ENCODE measurements at regions not wholly inside any gene's neighbourhood (a gene's known extent, or its start where the extent isn't known, plus 50 kb on each side); places are given as distances from the start of the nearest gene placed in this dataset.

DNA sequence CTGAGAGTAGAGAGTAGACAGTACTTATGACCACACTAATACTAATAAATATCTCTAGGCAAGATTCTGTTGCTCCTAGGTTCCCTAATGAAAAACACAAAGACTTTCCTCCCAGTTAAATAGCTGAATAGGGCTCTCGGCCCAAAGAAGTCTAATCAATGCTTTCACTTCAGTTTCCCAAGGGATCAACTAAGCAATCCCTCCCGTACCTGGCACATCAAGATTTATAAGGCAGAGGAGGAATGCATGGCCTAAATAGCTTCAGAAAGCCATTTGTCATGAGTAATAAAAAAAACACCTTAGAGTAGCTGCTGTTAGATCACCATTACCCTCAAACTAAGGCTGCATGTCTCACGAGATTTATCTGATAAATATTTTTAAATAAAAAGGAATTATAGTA lies 56.8 kb upstream of the EXOC1L start:
- H3K27ac Mint-ChIP-seq, result no peak overlapping the region
- ATAC-seq (no peak), DNase-seq (ENCODE audit: low spot score) (no peak)
- H3K4me1 Mint-ChIP-seq, result peaks cover 5% of the 10 kb centered on the region
- POLR2A ChIA-PET, result no interaction called here
- no peaks in the 10 kb centered on the region for H3K36me3 Mint-ChIP-seq
- no peak overlapping the region for H3K4me3 Mint-ChIP-seq
- H3K9me3 Mint-ChIP-seq, result no peaks in the 10 kb centered on the region
- no peaks in the 10 kb centered on the region for H3K27me3 Mint-ChIP-seq (ENCODE audit: low read depth)
- TF ChIP-seq NFYB (CRISPR knock-in tag; conservative IDR thresholded peaks at IDR 0.05; ENCODE audit: low read depth), result no peak
- no peak for TF ChIP-seq GTF2I (CRISPR knock-in tag; conservative IDR thresholded peaks at IDR 0.05)
- TF ChIP-seq, protein P1, sequence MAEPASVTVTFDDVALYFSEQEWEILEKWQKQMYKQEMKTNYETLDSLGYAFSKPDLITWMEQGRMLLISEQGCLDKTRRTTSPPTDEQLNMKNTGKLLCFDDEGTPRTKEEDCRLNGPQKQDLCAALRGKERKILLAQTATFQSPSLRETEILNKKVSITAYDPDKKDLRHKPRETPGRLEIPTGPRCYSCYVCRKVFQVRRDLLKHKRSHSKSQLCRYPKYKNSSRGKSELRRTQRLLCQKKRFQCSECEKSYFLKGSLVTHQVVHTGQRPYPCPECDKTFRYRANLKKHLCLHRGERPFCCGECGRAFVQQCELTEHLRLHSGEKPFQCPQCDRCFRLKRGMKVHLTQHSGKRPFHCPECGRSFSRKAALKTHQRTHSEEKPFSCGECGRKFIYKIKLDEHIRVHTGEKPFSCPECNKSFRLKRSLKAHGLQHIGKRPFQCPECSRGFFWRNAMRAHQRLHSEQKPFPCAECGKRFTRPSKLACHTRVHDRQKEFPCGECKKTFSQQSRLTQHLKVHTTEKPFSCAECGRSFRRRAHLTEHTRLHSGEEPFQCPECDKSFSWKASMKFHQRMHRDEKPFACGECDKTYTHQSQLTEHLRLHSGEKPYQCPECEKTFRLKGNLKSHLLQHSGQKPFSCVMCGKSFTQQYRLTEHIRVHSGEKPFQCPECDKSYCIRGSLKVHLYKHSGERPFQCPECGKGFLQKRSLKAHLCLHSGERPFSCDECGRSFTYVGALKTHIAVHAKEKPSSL (CRISPR knock-in tag; conservative IDR thresholded peaks at IDR 0.05), result no peak
- TF ChIP-seq, protein P2, sequence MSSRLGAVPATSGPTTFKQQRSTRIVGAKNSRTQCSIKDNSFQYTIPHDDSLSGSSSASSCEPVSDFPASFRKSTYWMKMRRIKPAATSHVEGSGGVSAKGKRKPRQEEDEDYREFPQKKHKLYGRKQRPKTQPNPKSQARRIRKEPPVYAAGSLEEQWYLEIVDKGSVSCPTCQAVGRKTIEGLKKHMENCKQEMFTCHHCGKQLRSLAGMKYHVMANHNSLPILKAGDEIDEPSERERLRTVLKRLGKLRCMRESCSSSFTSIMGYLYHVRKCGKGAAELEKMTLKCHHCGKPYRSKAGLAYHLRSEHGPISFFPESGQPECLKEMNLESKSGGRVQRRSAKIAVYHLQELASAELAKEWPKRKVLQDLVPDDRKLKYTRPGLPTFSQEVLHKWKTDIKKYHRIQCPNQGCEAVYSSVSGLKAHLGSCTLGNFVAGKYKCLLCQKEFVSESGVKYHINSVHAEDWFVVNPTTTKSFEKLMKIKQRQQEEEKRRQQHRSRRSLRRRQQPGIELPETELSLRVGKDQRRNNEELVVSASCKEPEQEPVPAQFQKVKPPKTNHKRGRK (CRISPR knock-in tag; IDR thresholded peaks at IDR 0.05; ENCODE audit: borderline replicate concordance), result no peak
- TF ChIP-seq JUN (CRISPR knock-in tag; IDR thresholded peaks at IDR 0.05), result no peak
- TF ChIP-seq, protein P3, sequence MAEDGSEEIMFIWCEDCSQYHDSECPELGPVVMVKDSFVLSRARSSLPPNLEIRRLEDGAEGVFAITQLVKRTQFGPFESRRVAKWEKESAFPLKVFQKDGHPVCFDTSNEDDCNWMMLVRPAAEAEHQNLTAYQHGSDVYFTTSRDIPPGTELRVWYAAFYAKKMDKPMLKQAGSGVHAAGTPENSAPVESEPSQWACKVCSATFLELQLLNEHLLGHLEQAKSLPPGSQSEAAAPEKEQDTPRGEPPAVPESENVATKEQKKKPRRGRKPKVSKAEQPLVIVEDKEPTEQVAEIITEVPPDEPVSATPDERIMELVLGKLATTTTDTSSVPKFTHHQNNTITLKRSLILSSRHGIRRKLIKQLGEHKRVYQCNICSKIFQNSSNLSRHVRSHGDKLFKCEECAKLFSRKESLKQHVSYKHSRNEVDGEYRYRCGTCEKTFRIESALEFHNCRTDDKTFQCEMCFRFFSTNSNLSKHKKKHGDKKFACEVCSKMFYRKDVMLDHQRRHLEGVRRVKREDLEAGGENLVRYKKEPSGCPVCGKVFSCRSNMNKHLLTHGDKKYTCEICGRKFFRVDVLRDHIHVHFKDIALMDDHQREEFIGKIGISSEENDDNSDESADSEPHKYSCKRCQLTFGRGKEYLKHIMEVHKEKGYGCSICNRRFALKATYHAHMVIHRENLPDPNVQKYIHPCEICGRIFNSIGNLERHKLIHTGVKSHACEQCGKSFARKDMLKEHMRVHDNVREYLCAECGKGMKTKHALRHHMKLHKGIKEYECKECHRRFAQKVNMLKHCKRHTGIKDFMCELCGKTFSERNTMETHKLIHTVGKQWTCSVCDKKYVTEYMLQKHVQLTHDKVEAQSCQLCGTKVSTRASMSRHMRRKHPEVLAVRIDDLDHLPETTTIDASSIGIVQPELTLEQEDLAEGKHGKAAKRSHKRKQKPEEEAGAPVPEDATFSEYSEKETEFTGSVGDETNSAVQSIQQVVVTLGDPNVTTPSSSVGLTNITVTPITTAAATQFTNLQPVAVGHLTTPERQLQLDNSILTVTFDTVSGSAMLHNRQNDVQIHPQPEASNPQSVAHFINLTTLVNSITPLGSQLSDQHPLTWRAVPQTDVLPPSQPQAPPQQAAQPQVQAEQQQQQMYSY (CRISPR knock-in tag; IDR thresholded peaks at IDR 0.05), result no peak
- TF ChIP-seq KAT7 (CRISPR knock-in tag; IDR thresholded peaks at IDR 0.05; ENCODE audit: borderline replicate concordance), result no peak
- TF ChIP-seq, protein P4, sequence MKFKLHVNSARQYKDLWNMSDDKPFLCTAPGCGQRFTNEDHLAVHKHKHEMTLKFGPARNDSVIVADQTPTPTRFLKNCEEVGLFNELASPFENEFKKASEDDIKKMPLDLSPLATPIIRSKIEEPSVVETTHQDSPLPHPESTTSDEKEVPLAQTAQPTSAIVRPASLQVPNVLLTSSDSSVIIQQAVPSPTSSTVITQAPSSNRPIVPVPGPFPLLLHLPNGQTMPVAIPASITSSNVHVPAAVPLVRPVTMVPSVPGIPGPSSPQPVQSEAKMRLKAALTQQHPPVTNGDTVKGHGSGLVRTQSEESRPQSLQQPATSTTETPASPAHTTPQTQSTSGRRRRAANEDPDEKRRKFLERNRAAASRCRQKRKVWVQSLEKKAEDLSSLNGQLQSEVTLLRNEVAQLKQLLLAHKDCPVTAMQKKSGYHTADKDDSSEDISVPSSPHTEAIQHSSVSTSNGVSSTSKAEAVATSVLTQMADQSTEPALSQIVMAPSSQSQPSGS (CRISPR knock-in tag; IDR thresholded peaks at IDR 0.05; ENCODE audit: borderline replicate concordance, low read depth), result no peak
- TF ChIP-seq, protein P5, sequence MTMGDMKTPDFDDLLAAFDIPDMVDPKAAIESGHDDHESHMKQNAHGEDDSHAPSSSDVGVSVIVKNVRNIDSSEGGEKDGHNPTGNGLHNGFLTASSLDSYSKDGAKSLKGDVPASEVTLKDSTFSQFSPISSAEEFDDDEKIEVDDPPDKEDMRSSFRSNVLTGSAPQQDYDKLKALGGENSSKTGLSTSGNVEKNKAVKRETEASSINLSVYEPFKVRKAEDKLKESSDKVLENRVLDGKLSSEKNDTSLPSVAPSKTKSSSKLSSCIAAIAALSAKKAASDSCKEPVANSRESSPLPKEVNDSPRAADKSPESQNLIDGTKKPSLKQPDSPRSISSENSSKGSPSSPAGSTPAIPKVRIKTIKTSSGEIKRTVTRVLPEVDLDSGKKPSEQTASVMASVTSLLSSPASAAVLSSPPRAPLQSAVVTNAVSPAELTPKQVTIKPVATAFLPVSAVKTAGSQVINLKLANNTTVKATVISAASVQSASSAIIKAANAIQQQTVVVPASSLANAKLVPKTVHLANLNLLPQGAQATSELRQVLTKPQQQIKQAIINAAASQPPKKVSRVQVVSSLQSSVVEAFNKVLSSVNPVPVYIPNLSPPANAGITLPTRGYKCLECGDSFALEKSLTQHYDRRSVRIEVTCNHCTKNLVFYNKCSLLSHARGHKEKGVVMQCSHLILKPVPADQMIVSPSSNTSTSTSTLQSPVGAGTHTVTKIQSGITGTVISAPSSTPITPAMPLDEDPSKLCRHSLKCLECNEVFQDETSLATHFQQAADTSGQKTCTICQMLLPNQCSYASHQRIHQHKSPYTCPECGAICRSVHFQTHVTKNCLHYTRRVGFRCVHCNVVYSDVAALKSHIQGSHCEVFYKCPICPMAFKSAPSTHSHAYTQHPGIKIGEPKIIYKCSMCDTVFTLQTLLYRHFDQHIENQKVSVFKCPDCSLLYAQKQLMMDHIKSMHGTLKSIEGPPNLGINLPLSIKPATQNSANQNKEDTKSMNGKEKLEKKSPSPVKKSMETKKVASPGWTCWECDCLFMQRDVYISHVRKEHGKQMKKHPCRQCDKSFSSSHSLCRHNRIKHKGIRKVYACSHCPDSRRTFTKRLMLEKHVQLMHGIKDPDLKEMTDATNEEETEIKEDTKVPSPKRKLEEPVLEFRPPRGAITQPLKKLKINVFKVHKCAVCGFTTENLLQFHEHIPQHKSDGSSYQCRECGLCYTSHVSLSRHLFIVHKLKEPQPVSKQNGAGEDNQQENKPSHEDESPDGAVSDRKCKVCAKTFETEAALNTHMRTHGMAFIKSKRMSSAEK (CRISPR knock-in tag; IDR thresholded peaks at IDR 0.05; ENCODE audit: borderline replicate concordance), result no peak
- TF ChIP-seq, protein P6, sequence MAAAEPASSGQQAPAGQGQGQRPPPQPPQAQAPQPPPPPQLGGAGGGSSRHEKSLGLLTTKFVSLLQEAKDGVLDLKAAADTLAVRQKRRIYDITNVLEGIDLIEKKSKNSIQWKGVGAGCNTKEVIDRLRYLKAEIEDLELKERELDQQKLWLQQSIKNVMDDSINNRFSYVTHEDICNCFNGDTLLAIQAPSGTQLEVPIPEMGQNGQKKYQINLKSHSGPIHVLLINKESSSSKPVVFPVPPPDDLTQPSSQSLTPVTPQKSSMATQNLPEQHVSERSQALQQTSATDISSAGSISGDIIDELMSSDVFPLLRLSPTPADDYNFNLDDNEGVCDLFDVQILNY (CRISPR knock-in tag; IDR thresholded peaks at IDR 0.05), result no peak
- CTCF ChIA-PET, result no interaction called here

DNA sequence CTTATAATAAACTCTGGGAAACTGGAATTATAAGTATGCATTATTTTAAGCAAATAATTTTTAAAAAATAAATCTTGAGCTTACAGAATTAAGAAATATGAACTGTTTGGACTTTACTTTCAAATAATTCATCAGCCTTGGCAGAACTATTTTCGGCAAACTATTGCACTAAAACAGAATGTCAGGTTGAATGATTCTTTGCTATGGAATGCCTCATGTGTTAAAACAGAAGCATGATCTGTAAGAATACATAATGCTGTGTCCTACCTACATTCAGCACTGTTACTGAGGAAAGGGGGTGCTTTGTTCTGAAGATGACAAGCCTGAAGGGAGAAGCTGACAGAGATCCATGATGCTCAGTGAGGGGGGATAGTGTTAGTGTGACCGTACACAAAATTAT lies 55.6 kb upstream of the EXOC1L start:
- Mint-ChIP-seq H3K27me3 (ENCODE audit: low read depth) (no peaks in the 10 kb centered on the region), H3K4me1 (peaks cover 11% of the 10 kb centered on the region), H3K9me3 (0 out of 2 replicates have a peak, but pooled peaks cover 3% of the 10 kb centered on the region), H3K27ac (no peak overlapping the region), H3K4me3 (no peak overlapping the region), H3K36me3 (no peaks in the 10 kb centered on the region)
- ChIA-PET POLR2A (no interaction called here), CTCF (no interaction called here)
- ATAC-seq (no peak), DNase-seq (ENCODE audit: low spot score) (no peak)
- TF ChIP-seq NFE2L1 (CRISPR knock-in tag; IDR thresholded peaks at IDR 0.05) (no peak), SOX15 (CRISPR knock-in tag; IDR thresholded peaks at IDR 0.05) (no peak), ZNF671 (CRISPR knock-in tag; IDR thresholded peaks at IDR 0.05) (no peak), NFATC4 (CRISPR knock-in tag; IDR thresholded peaks at IDR 0.05) (no peak), ZBTB21 (CRISPR knock-in tag; IDR thresholded peaks at IDR 0.05; ENCODE audit: borderline replicate concordance) (no peak), CREB1 (CRISPR knock-in tag; IDR thresholded peaks at IDR 0.05) (no peak), PRRX2 (CRISPR knock-in tag; IDR thresholded peaks at IDR 0.05) (no peak), ETV6 (CRISPR knock-in tag; IDR thresholded peaks at IDR 0.05) (no peak), SP1 (CRISPR knock-in tag; conservative IDR thresholded peaks at IDR 0.05) (no peak)
- TF ChIP-seq, protein P7, sequence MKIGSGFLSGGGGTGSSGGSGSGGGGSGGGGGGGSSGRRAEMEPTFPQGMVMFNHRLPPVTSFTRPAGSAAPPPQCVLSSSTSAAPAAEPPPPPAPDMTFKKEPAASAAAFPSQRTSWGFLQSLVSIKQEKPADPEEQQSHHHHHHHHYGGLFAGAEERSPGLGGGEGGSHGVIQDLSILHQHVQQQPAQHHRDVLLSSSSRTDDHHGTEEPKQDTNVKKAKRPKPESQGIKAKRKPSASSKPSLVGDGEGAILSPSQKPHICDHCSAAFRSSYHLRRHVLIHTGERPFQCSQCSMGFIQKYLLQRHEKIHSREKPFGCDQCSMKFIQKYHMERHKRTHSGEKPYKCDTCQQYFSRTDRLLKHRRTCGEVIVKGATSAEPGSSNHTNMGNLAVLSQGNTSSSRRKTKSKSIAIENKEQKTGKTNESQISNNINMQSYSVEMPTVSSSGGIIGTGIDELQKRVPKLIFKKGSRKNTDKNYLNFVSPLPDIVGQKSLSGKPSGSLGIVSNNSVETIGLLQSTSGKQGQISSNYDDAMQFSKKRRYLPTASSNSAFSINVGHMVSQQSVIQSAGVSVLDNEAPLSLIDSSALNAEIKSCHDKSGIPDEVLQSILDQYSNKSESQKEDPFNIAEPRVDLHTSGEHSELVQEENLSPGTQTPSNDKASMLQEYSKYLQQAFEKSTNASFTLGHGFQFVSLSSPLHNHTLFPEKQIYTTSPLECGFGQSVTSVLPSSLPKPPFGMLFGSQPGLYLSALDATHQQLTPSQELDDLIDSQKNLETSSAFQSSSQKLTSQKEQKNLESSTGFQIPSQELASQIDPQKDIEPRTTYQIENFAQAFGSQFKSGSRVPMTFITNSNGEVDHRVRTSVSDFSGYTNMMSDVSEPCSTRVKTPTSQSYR (CRISPR knock-in tag; IDR thresholded peaks at IDR 0.05), result no peak

Data from WTC11 (cell line).